K562 (cell line): ENCODE measurements at regions not wholly inside any gene's neighbourhood (a gene's known extent, or its start where the extent isn't known, plus 50 kb on each side); places are given as distances from the start of the nearest gene placed in this dataset.

ENCODE experiments used
- CTCFL ChIP-seq: IDR thresholded peaks from 2 replicates; pipeline ENCODE4 v1.6.1; 2011; ENCODE audit warnings: borderline replicate concordance, low read depth, mild to moderate bottlenecking, moderate library complexity, low read length; ENCODE audit not compliant: insufficient read depth, poor library complexity, severe bottlenecking
- E2F6 ChIP-seq, 2 experiments: IDR thresholded peaks; 2 replicates each; pipeline ENCODE4 v1.6.1; 2011; ENCODE audit warnings: borderline replicate concordance in 1 of 2, control low read depth in 1 of 2, low read depth in 1 of 2, low read length in 1 of 2, mild to moderate bottlenecking in 1 of 2, mixed read lengths in 1 of 2, moderate library complexity in 1 of 2; ENCODE audit not compliant: insufficient read depth in 1 of 2, insufficient read length in 1 of 2, poor library complexity in 1 of 2, severe bottlenecking in 1 of 2; ENCODE audit errors: extremely low read depth in 1 of 2
- ESRRB ChIP-seq: fragments of 250-450 bp; sonication (Bioruptor Pico); IDR thresholded peaks from 2 replicates; pipeline ENCODE4 v1.5.0; 2020; ENCODE audit warnings: mild to moderate bottlenecking, moderate library complexity, borderline replicate concordance
- FOS ChIP-seq: IDR thresholded peaks from 3 replicates; pipeline ENCODE4 v1.6.1; 2011; ENCODE audit not compliant: insufficient read length; ENCODE audit errors: extremely low read depth
- GATA2 ChIP-seq: sonication (generic); formaldehyde crosslinking; IDR thresholded peaks from 2 replicates; pipeline ENCODE4 v1.4.0; 2020; ENCODE audit warnings: mild to moderate bottlenecking, missing genetic modification reagents
- KLF1 ChIP-seq: fragments of 450-650 bp; IDR thresholded peaks from 2 replicates; pipeline ENCODE4 v1.6.1; 2016; ENCODE audit warnings: missing genetic modification characterization, missing compliant biosample characterization
- NFXL1 ChIP-seq: fragments of 450-650 bp; formaldehyde crosslinking; IDR thresholded peaks from 2 replicates; pipeline ENCODE4 v1.4.0; 2021; ENCODE audit warnings: mild to moderate bottlenecking
- PCBP1 ChIP-seq: fragments of 200-400 bp; formaldehyde crosslinking; IDR thresholded peaks from 2 replicates; pipeline ENCODE4 v1.6.1; 2018; ENCODE audit warnings: mild to moderate bottlenecking, low read depth, low read length; ENCODE audit not compliant: poor library complexity, severe bottlenecking
- PHB2 ChIP-seq: fragments of 450-650 bp; IDR thresholded peaks from 2 replicates; pipeline ENCODE4 v1.6.1; 2017; ENCODE audit warnings: low read depth
- SREBF1 ChIP-seq: fragments of 150-350 bp; IDR thresholded peaks from 2 replicates; pipeline ENCODE4 v1.6.1; 2014; ENCODE audit warnings: antibody characterized with exemption, low read depth, low read length, borderline replicate concordance
- TEAD2 ChIP-seq: fragments of 450-650 bp; IDR thresholded peaks from 2 replicates; pipeline ENCODE4 v1.6.1; 2016; ENCODE audit warnings: missing genetic modification characterization, control low read depth, missing compliant biosample characterization
- ZFX ChIP-seq: sonication (generic); formaldehyde crosslinking; IDR thresholded peaks from 2 replicates; pipeline ENCODE4 v1.8.0; 2022; ENCODE audit warnings: mild to moderate bottlenecking, missing genetic modification reagents, moderate library complexity
- ZKSCAN1 ChIP-seq: fragments of 150-350 bp; IDR thresholded peaks from 2 replicates; pipeline ENCODE4 v1.6.1; 2016; ENCODE audit warnings: low read depth, low read length
- ZNF589 ChIP-seq: fragments of 200-800 bp; sonication (Bioruptor generic); IDR thresholded peaks from 2 replicates; pipeline ENCODE4 v1.6.1; 2016; ENCODE audit warnings: low read depth, missing genetic modification characterization, missing compliant biosample characterization
- ZNF707 ChIP-seq: fragments of 250-450 bp; sonication (Bioruptor Pico); conservative IDR thresholded peaks from 2 replicates; pipeline ENCODE4 v1.8.0; 2022; ENCODE audit warnings: inconsistent platforms, mild to moderate bottlenecking, moderate library complexity
- TF ChIP-seq, protein P1 (sequence below): fragments of 250-450 bp; sonication (Bioruptor Pico); IDR thresholded peaks from 2 replicates; pipeline ENCODE4 v1.8.0; 2022; ENCODE audit warnings: inconsistent platforms
- TF ChIP-seq, protein P2 (sequence below), 3 experiments: fragments of 200-800 bp in 1 of 3; fragments of 250-450 bp in 1 of 3; fragments of 450-650 bp in 1 of 3; sonication (Bioruptor Pico) in 1 of 3; sonication (Bioruptor generic) in 1 of 3; formaldehyde crosslinking in 1 of 3; IDR thresholded peaks; 2 replicates each; pipeline versions ENCODE4 v1.6.1 to v1.8.0; 2016 to 2022; ENCODE audit warnings: mild to moderate bottlenecking in 2 of 3, missing genetic modification characterization in 2 of 3, missing compliant biosample characterization in 1 of 3, moderate library complexity in 1 of 3

DNA sequence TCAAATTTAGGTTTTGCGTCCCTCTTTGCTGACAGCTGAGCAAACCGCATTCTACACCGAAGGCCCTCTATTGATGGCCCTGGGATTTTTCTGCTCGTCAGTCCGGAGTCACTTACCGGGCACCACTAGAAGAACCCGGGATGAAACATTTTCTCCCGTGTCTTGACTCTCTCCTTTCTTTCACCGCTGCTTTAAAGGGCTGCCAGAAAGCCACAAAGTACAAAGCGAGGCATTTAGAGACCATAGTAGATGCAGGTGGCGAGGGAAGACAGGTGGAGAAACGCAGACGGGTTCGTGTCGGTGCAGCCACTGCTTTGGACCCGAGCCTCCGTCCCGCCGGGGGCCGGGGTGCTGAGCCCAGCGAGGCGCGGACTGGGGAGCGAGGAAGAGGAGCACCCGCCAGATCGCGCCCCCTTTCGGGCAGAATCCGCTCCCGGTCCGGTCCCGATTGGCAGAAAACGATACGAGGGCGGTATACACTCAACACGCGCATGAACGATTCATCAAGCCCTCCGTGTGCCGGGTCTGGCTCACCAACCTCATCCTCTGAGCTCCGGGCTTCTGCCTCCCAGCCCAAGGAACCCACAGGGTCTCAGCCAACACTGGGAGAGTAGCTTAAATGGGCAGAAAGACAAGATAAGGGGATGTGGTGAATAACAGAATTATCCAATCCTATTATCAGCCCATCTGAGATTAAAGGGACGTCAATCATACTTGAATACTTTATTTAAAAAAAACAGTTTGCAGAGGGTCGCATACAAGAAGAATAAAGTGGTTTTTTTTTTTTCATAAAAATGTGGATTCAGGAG lies 84.9 kb downstream of the TRIM27 start (continued):
- peak; percentile 92 to 94 for TF ChIP-seq E2F6 (IDR thresholded peaks at IDR 0.05; ENCODE audit: borderline replicate concordance in 1 of 2, extremely low read depth in 1 of 2, insufficient read depth in 1 of 2, insufficient read length in 1 of 2, low read depth in 1 of 2, low read length in 1 of 2, poor library complexity in 1 of 2, severe bottlenecking in 1 of 2)
- TF ChIP-seq SREBF1 = no peak
- TF ChIP-seq CTCFL = peak; percentile 96
- TF ChIP-seq ZKSCAN1 = peak; percentile 81
- no peak for TF ChIP-seq PCBP1
- TF ChIP-seq ZNF707 = no peak
- TF ChIP-seq KLF1 = no peak; the same call in 1 of the 2 replicates
- TF ChIP-seq TEAD2 (tag) = peak; percentile 32; the same call in 1 of the 2 replicates
- no peak for TF ChIP-seq PHB2
- TF ChIP-seq, protein P1, sequence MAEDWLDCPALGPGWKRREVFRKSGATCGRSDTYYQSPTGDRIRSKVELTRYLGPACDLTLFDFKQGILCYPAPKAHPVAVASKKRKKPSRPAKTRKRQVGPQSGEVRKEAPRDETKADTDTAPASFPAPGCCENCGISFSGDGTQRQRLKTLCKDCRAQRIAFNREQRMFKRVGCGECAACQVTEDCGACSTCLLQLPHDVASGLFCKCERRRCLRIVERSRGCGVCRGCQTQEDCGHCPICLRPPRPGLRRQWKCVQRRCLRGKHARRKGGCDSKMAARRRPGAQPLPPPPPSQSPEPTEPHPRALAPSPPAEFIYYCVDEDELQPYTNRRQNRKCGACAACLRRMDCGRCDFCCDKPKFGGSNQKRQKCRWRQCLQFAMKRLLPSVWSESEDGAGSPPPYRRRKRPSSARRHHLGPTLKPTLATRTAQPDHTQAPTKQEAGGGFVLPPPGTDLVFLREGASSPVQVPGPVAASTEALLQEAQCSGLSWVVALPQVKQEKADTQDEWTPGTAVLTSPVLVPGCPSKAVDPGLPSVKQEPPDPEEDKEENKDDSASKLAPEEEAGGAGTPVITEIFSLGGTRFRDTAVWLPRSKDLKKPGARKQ (CRISPR knock-in tag) = no peak
- no peak for TF ChIP-seq ZNF589
- TF ChIP-seq ESRRB (CRISPR knock-in tag) = no peak
- no peak for TF ChIP-seq FOS
- TF ChIP-seq GATA2 (CRISPR knock-in tag) = no peak
- TF ChIP-seq, protein P2, sequence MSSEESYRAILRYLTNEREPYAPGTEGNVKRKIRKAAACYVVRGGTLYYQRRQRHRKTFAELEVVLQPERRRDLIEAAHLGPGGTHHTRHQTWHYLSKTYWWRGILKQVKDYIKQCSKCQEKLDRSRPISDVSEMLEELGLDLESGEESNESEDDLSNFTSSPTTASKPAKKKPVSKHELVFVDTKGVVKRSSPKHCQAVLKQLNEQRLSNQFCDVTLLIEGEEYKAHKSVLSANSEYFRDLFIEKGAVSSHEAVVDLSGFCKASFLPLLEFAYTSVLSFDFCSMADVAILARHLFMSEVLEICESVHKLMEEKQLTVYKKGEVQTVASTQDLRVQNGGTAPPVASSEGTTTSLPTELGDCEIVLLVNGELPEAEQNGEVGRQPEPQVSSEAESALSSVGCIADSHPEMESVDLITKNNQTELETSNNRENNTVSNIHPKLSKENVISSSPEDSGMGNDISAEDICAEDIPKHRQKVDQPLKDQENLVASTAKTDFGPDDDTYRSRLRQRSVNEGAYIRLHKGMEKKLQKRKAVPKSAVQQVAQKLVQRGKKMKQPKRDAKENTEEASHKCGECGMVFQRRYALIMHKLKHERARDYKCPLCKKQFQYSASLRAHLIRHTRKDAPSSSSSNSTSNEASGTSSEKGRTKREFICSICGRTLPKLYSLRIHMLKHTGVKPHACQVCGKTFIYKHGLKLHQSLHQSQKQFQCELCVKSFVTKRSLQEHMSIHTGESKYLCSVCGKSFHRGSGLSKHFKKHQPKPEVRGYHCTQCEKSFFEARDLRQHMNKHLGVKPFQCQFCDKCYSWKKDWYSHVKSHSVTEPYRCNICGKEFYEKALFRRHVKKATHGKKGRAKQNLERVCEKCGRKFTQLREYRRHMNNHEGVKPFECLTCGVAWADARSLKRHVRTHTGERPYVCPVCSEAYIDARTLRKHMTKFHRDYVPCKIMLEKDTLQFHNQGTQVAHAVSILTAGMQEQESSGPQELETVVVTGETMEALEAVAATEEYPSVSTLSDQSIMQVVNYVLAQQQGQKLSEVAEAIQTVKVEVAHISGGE (CRISPR knock-in tag; IDR thresholded peaks at IDR 0.05) = peak in 1 of 3 experiments; percentile 87; a peak in 2 of 6 replicates
- peak; percentile 44; the same call in 1 of the 2 replicates for TF ChIP-seq ZFX (CRISPR knock-in tag)
- TF ChIP-seq NFXL1 = no peak
